ENCODE measurements at regions not wholly inside any gene's neighbourhood (a gene's known extent, or its start where the extent isn't known, plus 50 kb on each side); places are given as distances from the start of the nearest gene placed in this dataset.

- TF ChIP-seq POLR2AphosphoS5 (IDR thresholded peaks at IDR 0.05), result no peak
- TF ChIP-seq CTCF (IDR thresholded peaks at IDR 0.05), result no peak
Measured at GRCh38 chr9:82302968-82303655, 314.5 kb downstream of the SPATA31D1 start.

All from suprapubic skin (tissue), 3 donors.